Neuronal stem cell (in vitro differentiated cells): ENCODE measurements at regions not wholly inside any gene's neighbourhood (a gene's known extent, or its start where the extent isn't known, plus 50 kb on each side); places are given as distances from the start of the nearest gene placed in this dataset.

Experiments used
- DNase-seq: peaks from one replicate; pipeline ENCODE4 v3.0.0-alpha.2; 2013; ENCODE audit warnings: low spot score
- H2AFZ ChIP-seq: one replicate; pipeline ENCODE4 v1.6.1; 2013; ENCODE audit warnings: mild to moderate bottlenecking, low read length, inconsistent platforms
- H2AK5ac ChIP-seq: 2 replicates; pipeline ENCODE4 v1.6.1; 2013; ENCODE audit warnings: low read depth, mild to moderate bottlenecking, inconsistent platforms, low read length, moderate library complexity, mixed read lengths
- H2BK120ac ChIP-seq: 2 replicates; pipeline ENCODE4 v1.6.1; 2013; ENCODE audit warnings: low read depth, mild to moderate bottlenecking, inconsistent platforms, low read length, moderate library complexity, mixed read lengths
- H2BK12ac ChIP-seq: one replicate; pipeline ENCODE4 v1.6.1; 2013; ENCODE audit warnings: low read length, inconsistent platforms
- H2BK15ac ChIP-seq: 2 replicates; pipeline ENCODE4 v1.6.1; 2013; ENCODE audit warnings: mild to moderate bottlenecking, low read length, inconsistent platforms, mixed read lengths
- H2BK5ac ChIP-seq: one replicate; pipeline ENCODE4 v1.6.1; 2013; ENCODE audit warnings: inconsistent platforms, mild to moderate bottlenecking, low read length, moderate library complexity
- H3K14ac ChIP-seq: one replicate; pipeline ENCODE4 v1.6.1; 2013; ENCODE audit warnings: low read length, inconsistent platforms
- H3K18ac ChIP-seq: 2 replicates; pipeline ENCODE4 v1.6.1; 2013; ENCODE audit warnings: low read length, inconsistent platforms
- H3K23ac ChIP-seq: 2 replicates; pipeline ENCODE4 v1.6.1; 2013; ENCODE audit warnings: low read depth, mild to moderate bottlenecking, mixed read lengths, low read length, inconsistent platforms; ENCODE audit not compliant: poor library complexity
- H3K27ac ChIP-seq: replicated peaks from 3 replicates; pipeline ENCODE4 v1.5.1; 2013; ENCODE audit warnings: low read length, inconsistent platforms
- H3K27me3 ChIP-seq, 3 experiments: 2 replicates each; pipeline ENCODE4 v1.6.1; 2013; ENCODE audit warnings: low read length in 3 of 3, mild to moderate bottlenecking in 2 of 3, inconsistent platforms in 1 of 3, low read depth in 1 of 3, mixed read lengths in 1 of 3, moderate library complexity in 1 of 3; ENCODE audit not compliant: control insufficient read depth in 3 of 3, insufficient read depth in 3 of 3
- H3K36me3 ChIP-seq, 2 donors: replicated peaks in 1 of 2; 2 replicates each; pipeline ENCODE4 v1.6.1; 2013; ENCODE audit warnings: low read length in 2 of 2; ENCODE audit not compliant: control insufficient read depth in 2 of 2, insufficient read depth in 2 of 2
- H3K4ac ChIP-seq: 2 replicates; pipeline ENCODE4 v1.6.1; 2013; ENCODE audit warnings: inconsistent platforms, mild to moderate bottlenecking, low read length, moderate library complexity
- H3K4me1 ChIP-seq, 2 donors: 1 replicate in 1 of 2; 2 replicates in 1 of 2; pipeline ENCODE4 v1.6.1; 2013; ENCODE audit warnings: low read length in 2 of 2, low read depth in 1 of 2; ENCODE audit not compliant: control insufficient read depth in 2 of 2, insufficient read depth in 1 of 2
- H3K4me2 ChIP-seq: one replicate; pipeline ENCODE4 v1.6.1; 2013; ENCODE audit warnings: mild to moderate bottlenecking, low read length, inconsistent platforms; ENCODE audit not compliant: insufficient read depth, poor library complexity, severe bottlenecking
- H3K4me3 ChIP-seq, 2 donors: 2 replicates each; pipeline ENCODE4 v1.5.1; 2013; ENCODE audit warnings: low read length in 2 of 2, mild to moderate bottlenecking in 2 of 2, inconsistent platforms in 1 of 2, moderate library complexity in 1 of 2
- H3K79me1 ChIP-seq: one replicate; pipeline ENCODE4 v1.6.1; 2013; ENCODE audit warnings: low read depth, mild to moderate bottlenecking, inconsistent platforms, low read length, moderate library complexity
- H3K9ac ChIP-seq: one replicate; pipeline ENCODE4 v1.6.1; 2013; ENCODE audit warnings: mild to moderate bottlenecking, low read depth, low read length, inconsistent platforms; ENCODE audit not compliant: poor library complexity
- H3K9me3 ChIP-seq, 2 donors: replicated peaks in 1 of 2; 2 replicates each; pipeline versions ENCODE3 to v1.6.1; 2013; ENCODE audit warnings: low read length in 2 of 2, mild to moderate bottlenecking in 2 of 2, inconsistent platforms in 1 of 2, low read depth in 1 of 2, mixed read lengths in 1 of 2, moderate library complexity in 1 of 2; ENCODE audit not compliant: control insufficient read depth in 2 of 2, insufficient read depth in 1 of 2
- H4K8ac ChIP-seq: one replicate; pipeline ENCODE4 v1.6.1; 2013; ENCODE audit warnings: low read depth, mild to moderate bottlenecking, inconsistent platforms, low read length, moderate library complexity
- H4K91ac ChIP-seq: one replicate; pipeline ENCODE4 v1.6.1; 2013; ENCODE audit warnings: low read length, low read depth, mild to moderate bottlenecking, inconsistent platforms; ENCODE audit not compliant: poor library complexity
- WGBS, 2 donors: extraction: QIAGEN DNeasy Blood & Tissue Kit; methylation state at CpG; one replicate each; pipeline ENCODE4 v1.1.7; 2013; ENCODE audit warnings: missing lambda C conversion rate in 2 of 2, mixed read lengths in 1 of 2; ENCODE audit not compliant: insufficient read length in 2 of 2, insufficient replicate concordance in 1 of 2; ENCODE audit errors: extremely low coverage in 2 of 2; 5-methylcytosine and 5-hydroxymethylcytosine counted together

GRCh38 chr10:69686866-69687265 is 56.8 kb downstream of the FAM241B start:
- H2BK120ac ChIP-seq: no peak overlapping the region
- H3K4me2 ChIP-seq: no peak overlapping the region
- H3K9me3 ChIP-seq: no peaks in the 10 kb centered on the region
- H2BK12ac ChIP-seq: no peak overlapping the region
- no peak overlapping the region for H3K9ac ChIP-seq
- H3K23ac ChIP-seq: no peak overlapping the region
- no peak overlapping the region for H2AK5ac ChIP-seq
- no peak for DNase-seq
- H3K4ac ChIP-seq: no peak overlapping the region
- no peak overlapping the region for H3K14ac ChIP-seq
- H3K18ac ChIP-seq: no peak overlapping the region
- no peak overlapping the region for H4K91ac ChIP-seq
- H3K4me1 ChIP-seq: peaks cover 0 to 2% of the 10 kb centered on the region in 2 donors
- H2AFZ ChIP-seq: no peak overlapping the region
- no peak overlapping the region for H4K8ac ChIP-seq
- no peak overlapping the region for H3K27ac ChIP-seq
- WGBS, 2 donors: no CpG with 5 or more reads among the region's 2 CpGs
- H3K79me1 ChIP-seq: no peaks in the 10 kb centered on the region
- H2BK5ac ChIP-seq: no peak overlapping the region
- H3K36me3 ChIP-seq: no peaks in the 10 kb centered on the region
- peak overlapping the region; percentile 15 for H2BK15ac ChIP-seq
- peaks cover 0 to 21% (median 0%) of the 10 kb centered on the region in 3 experiments for H3K27me3 ChIP-seq
- H3K4me3 ChIP-seq: no peak overlapping the region

- no peak overlapping the region for H3K4me2 ChIP-seq
- H3K79me1 ChIP-seq: no peaks in the 10 kb centered on the region
- H3K27me3 ChIP-seq: peaks cover 0 to 16% (median 0%) of the 10 kb centered on the region in 3 experiments
- H3K14ac ChIP-seq: no peak overlapping the region
- peaks cover 0 to 2% of the 10 kb centered on the region in 2 donors for H3K4me1 ChIP-seq
- peak overlapping the region; percentile 15 for H2BK15ac ChIP-seq
- H2BK120ac ChIP-seq: no peak overlapping the region
- no CpG with 5 or more reads among the region's 2 CpGs for WGBS, 2 donors
- no peak overlapping the region for H3K4me3 ChIP-seq
- H3K4ac ChIP-seq: no peak overlapping the region
- H2AFZ ChIP-seq: no peak overlapping the region
- no peak overlapping the region for H3K9ac ChIP-seq
- H4K8ac ChIP-seq: no peak overlapping the region
- H2BK5ac ChIP-seq: no peak overlapping the region
- H2AK5ac ChIP-seq: peak overlapping the region; percentile 43
- H3K36me3 ChIP-seq: no peaks in the 10 kb centered on the region
- no peak overlapping the region for H3K23ac ChIP-seq
- no peak overlapping the region for H2BK12ac ChIP-seq
- no peak overlapping the region for H4K91ac ChIP-seq
- no peak overlapping the region for H3K18ac ChIP-seq
- DNase-seq: no peak
- H3K27ac ChIP-seq: no peak overlapping the region
- H3K9me3 ChIP-seq: no peaks in the 10 kb centered on the region
Measured at GRCh38 chr10:69687426-69687825, 57.4 kb downstream of the FAM241B start.

DNA sequence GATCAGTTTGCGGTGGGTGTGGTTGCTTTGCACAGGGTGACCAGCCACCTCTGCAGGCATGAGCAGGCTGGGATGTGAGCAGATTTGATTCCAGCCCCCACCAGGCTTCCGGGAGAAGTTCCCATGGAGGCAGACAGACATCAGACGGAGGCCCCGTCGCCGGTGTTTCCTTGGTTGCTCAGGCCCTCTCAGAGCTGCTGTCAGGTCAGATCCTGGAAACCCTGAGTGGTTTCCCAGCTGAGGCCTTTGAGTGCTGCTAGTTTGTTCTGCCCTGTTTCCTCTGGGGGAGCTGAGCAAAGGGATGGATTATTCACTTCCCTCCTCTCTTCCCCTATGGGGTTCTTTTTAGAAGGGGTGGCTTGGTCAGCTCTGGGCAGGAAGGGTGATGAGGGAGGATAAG is 62.2 kb downstream of the FAM241B start:
- no peak overlapping the region for H2BK5ac ChIP-seq
- no peaks in the 10 kb centered on the region for H3K27me3 ChIP-seq
- H3K4ac ChIP-seq: no peak overlapping the region
- no peaks in the 10 kb centered on the region for H3K36me3 ChIP-seq
- H2AFZ ChIP-seq: no peak overlapping the region
- no peak overlapping the region for H3K18ac ChIP-seq
- no peak overlapping the region for H2AK5ac ChIP-seq
- no peak overlapping the region for H3K14ac ChIP-seq
- H3K9me3 ChIP-seq: no peaks in the 10 kb centered on the region
- H3K9ac ChIP-seq: no peak overlapping the region
- H3K4me3 ChIP-seq: no peak overlapping the region
- no peak overlapping the region for H2BK12ac ChIP-seq
- H3K4me1 ChIP-seq: no peaks in the 10 kb centered on the region
- no peak overlapping the region for H2BK15ac ChIP-seq
- H3K27ac ChIP-seq: no peak overlapping the region
- no peak overlapping the region for H3K4me2 ChIP-seq
- H2BK120ac ChIP-seq: no peak overlapping the region
- no peak overlapping the region for H4K91ac ChIP-seq
- H4K8ac ChIP-seq: no peak overlapping the region
- H3K79me1 ChIP-seq: no peaks in the 10 kb centered on the region
- 100% methylated on average over 1 of the region's 6 CpGs; no CpG with 5 or more reads in 1 of the 2 donors for WGBS, 2 donors
- no peak overlapping the region for H3K23ac ChIP-seq
- DNase-seq: no peak

DNA sequence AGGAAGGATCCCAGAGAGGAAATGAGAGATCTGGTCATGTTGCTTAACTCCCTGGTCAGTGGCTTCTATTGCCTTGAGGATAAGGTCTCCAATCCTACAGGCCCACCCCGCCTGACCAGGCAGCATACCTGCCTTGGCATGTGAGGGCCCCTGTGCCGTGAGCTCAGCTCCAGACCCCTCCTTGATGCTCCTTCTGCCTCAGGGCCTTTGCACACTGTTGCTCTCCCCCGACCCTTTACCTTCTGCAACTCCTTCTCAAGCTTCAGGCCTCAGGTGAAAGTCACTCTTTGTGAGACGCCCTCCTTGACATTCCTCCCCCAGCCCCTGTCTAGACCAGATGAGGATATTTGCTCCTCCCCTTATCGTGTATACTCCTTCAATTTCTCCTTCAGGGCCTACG is 62.8 kb downstream of the FAM241B start:
- no CpG with 5 or more reads among the region's 6 CpGs for WGBS, 2 donors
- H3K18ac ChIP-seq: peak overlapping the region; percentile 46
- H3K9ac ChIP-seq: no peak overlapping the region
- H2BK5ac ChIP-seq: no peak overlapping the region
- no peak overlapping the region for H2BK15ac ChIP-seq
- no peaks in the 10 kb centered on the region for H3K9me3 ChIP-seq
- H3K27me3 ChIP-seq: no peaks in the 10 kb centered on the region
- no peaks in the 10 kb centered on the region for H3K36me3 ChIP-seq
- no peak overlapping the region for H3K4ac ChIP-seq
- H3K4me2 ChIP-seq: no peak overlapping the region
- H3K23ac ChIP-seq: no peak overlapping the region
- H2BK12ac ChIP-seq: no peak overlapping the region
- no peaks in the 10 kb centered on the region for H3K4me1 ChIP-seq
- H3K14ac ChIP-seq: no peak overlapping the region
- no peak overlapping the region for H2AK5ac ChIP-seq
- H4K91ac ChIP-seq: no peak overlapping the region
- H2AFZ ChIP-seq: no peak overlapping the region
- DNase-seq: no peak
- no peak overlapping the region for H3K27ac ChIP-seq
- no peak overlapping the region for H3K4me3 ChIP-seq
- H2BK120ac ChIP-seq: no peak overlapping the region
- H4K8ac ChIP-seq: no peak overlapping the region
- no peaks in the 10 kb centered on the region for H3K79me1 ChIP-seq
